ENCODE measurements at regions not wholly inside any gene's neighbourhood (a gene's known extent, or its start where the extent isn't known, plus 50 kb on each side); places are given as distances from the start of the nearest gene placed in this dataset.

DNA sequence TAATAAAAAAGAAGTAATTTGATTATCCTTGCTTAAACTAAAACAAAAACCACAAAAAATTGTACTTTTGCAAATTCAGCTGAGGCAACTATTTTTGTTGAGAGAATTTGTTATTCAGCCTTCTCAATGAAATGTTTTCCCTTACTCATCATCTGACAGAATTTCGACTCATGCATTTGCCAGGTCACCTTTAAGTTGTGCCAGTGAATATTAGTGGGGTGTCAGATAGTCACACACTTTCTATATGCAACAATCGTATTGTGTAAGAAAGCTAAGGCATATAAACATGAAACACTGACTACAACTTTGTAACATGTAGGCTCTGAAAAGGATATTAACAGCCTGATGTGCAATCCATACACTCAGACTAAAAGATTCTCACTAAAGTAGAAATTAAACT, 1653.1 kb upstream of the SLC39A10 start:
- Histone ChIP-seq H3K18ac (ENCODE audit: extremely low read depth, low read length) (no peak overlapping the region), H4K5ac (ENCODE audit: insufficient read length, low read depth, low read length) (no peak overlapping the region), H2BK12ac (ENCODE audit: low read depth, low read length) (no peak overlapping the region), H4K91ac (replicated peaks; ENCODE audit: insufficient read length, low read length) (no peak overlapping the region), H3K9me3 (ENCODE audit: insufficient read depth in 2 of 2, low read depth in 1 of 2, low read length in 1 of 2) (peaks cover 7 to 8% of the 10 kb centered on the region in 2 experiments; a peak in 3 of 4 replicates), H3K23me2 (ENCODE audit: low read depth, low read length) (no peaks in the 10 kb centered on the region), H4K8ac (ENCODE audit: extremely low read depth, insufficient read depth, low read length) (no peak overlapping the region), H2BK5ac (ENCODE audit: low read depth, low read length) (no peak overlapping the region), H3K4me2 (ENCODE audit: insufficient read depth in 1 of 2, low read depth in 2 of 2, low read length in 2 of 2) (no peak overlapping the region), H3K56ac (replicated peaks; ENCODE audit: insufficient read length, low read depth, low read length) (no peak overlapping the region), H2BK15ac (ENCODE audit: low read length) (no peak overlapping the region), H3K4me3 (ENCODE audit: extremely low read depth in 1 of 4, insufficient read depth in 2 of 4, low read depth in 3 of 4, low read length in 4 of 4) (no peak overlapping the region), H3K4me1 (replicated peaks in 1 of 4; ENCODE audit: control insufficient read depth in 3 of 4, insufficient read depth in 4 of 4, low read length in 3 of 4) (no peaks in the 10 kb centered on the region), H3K4ac (replicated peaks; ENCODE audit: insufficient read length, low read depth, low read length) (no peak overlapping the region), H3K79me2 (ENCODE audit: control insufficient read depth in 1 of 2, insufficient read depth in 2 of 2, low read length in 2 of 2) (no peaks in the 10 kb centered on the region), H2BK120ac (replicated peaks; ENCODE audit: low read depth, low read length) (no peak overlapping the region), H4K20me1 (replicated peaks in 1 of 2; ENCODE audit: control insufficient read depth in 1 of 2, insufficient read depth in 2 of 2, low read length in 2 of 2) (no peaks in the 10 kb centered on the region), H3K23ac (ENCODE audit: insufficient read length) (no peak overlapping the region), H2BK20ac (ENCODE audit: low read length) (no peak overlapping the region), H2AFZ (ENCODE audit: low read length) (no peak overlapping the region), H3K14ac (ENCODE audit: insufficient read length) (no peak overlapping the region), H3K27ac (ENCODE audit: low read depth, low read length) (no peak overlapping the region), H3K27me3 (replicated peaks in 1 of 4; ENCODE audit: control insufficient read depth in 3 of 4, extremely low read depth in 1 of 4, insufficient read depth in 3 of 4, low read length in 3 of 4) (no peaks in the 10 kb centered on the region), H3K36me3 (ENCODE audit: control insufficient read depth in 2 of 4, insufficient read depth in 4 of 4, low read length in 3 of 4) (no peaks in the 10 kb centered on the region), H2AK5ac (ENCODE audit: low read depth, low read length) (no peak overlapping the region), H3K9ac (replicated peaks in 1 of 4; ENCODE audit: extremely low read depth in 1 of 4, low read depth in 3 of 4, low read length in 3 of 4) (no peak overlapping the region), H3K79me1 (ENCODE audit: low read depth, low read length) (no peaks in the 10 kb centered on the region)
- DNase-seq (ENCODE audit: low read depth in 1 of 2, low spot score in 2 of 2) (no peak), FAIRE-seq (no peak)
- ChIA-PET POLR2A (ENCODE audit: partially characterized antibody) (no interaction called here), CTCF (ENCODE audit: partially characterized antibody) (no interaction called here)
- 92% methylated on average over 2 of the region's 2 CpGs; no CpG with 5 or more reads in 1 of the 2 experiments for WGBS, 2 experiments (ENCODE audit: extremely low coverage in 1 of 2, insufficient coverage in 1 of 2, insufficient read length in 1 of 2, insufficient replicate concordance in 2 of 2, low coverage in 1 of 2, low lambda C conversion rate in 2 of 2, missing lambda C conversion rate in 1 of 2)
- TF ChIP-seq KDM4A (IDR thresholded peaks at IDR 0.05; ENCODE audit: low read depth, low read length, severe bottlenecking) (no peak), KDM5A (IDR thresholded peaks at IDR 0.05; ENCODE audit: low read length) (no peak), NRF1 (IDR thresholded peaks at IDR 0.05; ENCODE audit: low read depth, low read length) (no peak), EZH2 (IDR thresholded peaks at IDR 0.05; ENCODE audit: low read depth, low read length, severe bottlenecking) (no peak), POLR2A (IDR thresholded peaks at IDR 0.05; ENCODE audit: control extremely low read depth in 1 of 2, low read depth in 2 of 2, low read length in 2 of 2) (no peak), POU5F1 (IDR thresholded peaks at IDR 0.05; ENCODE audit: low read depth, low read length) (no peak), ASH2L (IDR thresholded peaks at IDR 0.05; ENCODE audit: low read length) (no peak), RNF2 (IDR thresholded peaks at IDR 0.05; ENCODE audit: borderline replicate concordance, low read depth, low read length, missing control alignments, poor library complexity, severe bottlenecking) (no peak), GABPA (IDR thresholded peaks at IDR 0.05; ENCODE audit: borderline replicate concordance, insufficient read depth, low read length) (no peak), SIN3A (conservative IDR thresholded peaks at IDR 0.05 in 1 of 2, IDR thresholded peaks at IDR 0.05 in 1 of 2; ENCODE audit: low read depth in 1 of 2, low read length in 2 of 2) (no peak), YY1 (IDR thresholded peaks at IDR 0.05; ENCODE audit: low read depth, low read length) (no peak), CTBP2 (IDR thresholded peaks at IDR 0.05; ENCODE audit: borderline replicate concordance, insufficient read depth, insufficient read length, low read length) (no peak)
- TF ChIP-seq, protein P1, sequence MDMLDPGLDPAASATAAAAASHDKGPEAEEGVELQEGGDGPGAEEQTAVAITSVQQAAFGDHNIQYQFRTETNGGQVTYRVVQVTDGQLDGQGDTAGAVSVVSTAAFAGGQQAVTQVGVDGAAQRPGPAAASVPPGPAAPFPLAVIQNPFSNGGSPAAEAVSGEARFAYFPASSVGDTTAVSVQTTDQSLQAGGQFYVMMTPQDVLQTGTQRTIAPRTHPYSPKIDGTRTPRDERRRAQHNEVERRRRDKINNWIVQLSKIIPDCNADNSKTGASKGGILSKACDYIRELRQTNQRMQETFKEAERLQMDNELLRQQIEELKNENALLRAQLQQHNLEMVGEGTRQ (IDR thresholded peaks at IDR 0.05; ENCODE audit: low read length) = no peak
